GM23248 (cell line): ENCODE measurements at regions not wholly inside any gene's neighbourhood (a gene's known extent, or its start where the extent isn't known, plus 50 kb on each side); places are given as distances from the start of the nearest gene placed in this dataset.

Source experiments
- EZH2 ChIP-seq: fragments of 200-600 bp; sonication (generic); IDR thresholded peaks from 2 replicates; pipeline ENCODE4 v1.6.1; 2018; ENCODE audit warnings: antibody characterized with exemption, mild to moderate bottlenecking; ENCODE audit not compliant: insufficient read depth, poor library complexity, severe bottlenecking
- EZH2phosphoT487 ChIP-seq: fragments of 200-600 bp; sonication (generic); IDR thresholded peaks from 2 replicates; pipeline ENCODE4 v1.6.1; 2018; ENCODE audit warnings: antibody characterized with exemption, moderate library complexity, mild to moderate bottlenecking, low read depth; ENCODE audit not compliant: insufficient read depth

- TF ChIP-seq EZH2phosphoT487 (no peak), EZH2 (no peak)
These were observed 800.0 kb downstream of the KCNJ18 start for GRCh38 chr17:22492331-22492730.
